Epithelial cell of proximal tubule (primary cell): ENCODE measurements at regions not wholly inside any gene's neighbourhood (a gene's known extent, or its start where the extent isn't known, plus 50 kb on each side); places are given as distances from the start of the nearest gene placed in this dataset.

ENCODE experiments used
- DNase-seq: peaks from one replicate; pipeline ENCODE4 v3.0.0-alpha.2; 2011; ENCODE audit warnings: low read depth
- H3K4me3 ChIP-seq: 2 replicates; pipeline ENCODE4 v1.5.1; 2011; ENCODE audit warnings: low read depth, mild to moderate bottlenecking, low read length
- CTCF ChIP-seq: conservative IDR thresholded peaks from 2 replicates; pipeline ENCODE4 v1.5.1; 2012; ENCODE audit warnings: low read depth, mild to moderate bottlenecking, low read length

GRCh38 chr13:95444006-95444730, 108.4 kb upstream of the CLDN10 start:
- TF ChIP-seq CTCF, result no peak
- no peak for DNase-seq
- no peak overlapping the region for H3K4me3 ChIP-seq

- no peak for TF ChIP-seq CTCF
- H3K4me3 ChIP-seq, result no peak overlapping the region
- no peak for DNase-seq
Observed at GRCh38 chr13:95445131-95445530, 107.4 kb upstream of the CLDN10 start.

GRCh38 chr13:95447814-95448213, 104.7 kb upstream of the CLDN10 start:
- no peak for TF ChIP-seq CTCF
- no peak for DNase-seq
- no peak overlapping the region for H3K4me3 ChIP-seq

- no peak for TF ChIP-seq CTCF
- H3K4me3 ChIP-seq, result no peak overlapping the region
- no peak for DNase-seq
Observed at GRCh38 chr13:95451656-95452055, 100.9 kb upstream of the CLDN10 start.

GRCh38 chr13:95452375-95452774, 100.1 kb upstream of the CLDN10 start:
- H3K4me3 ChIP-seq, result no peak overlapping the region
- DNase-seq, result no peak
- no peak for TF ChIP-seq CTCF

GRCh38 chr13:95455782-95456181, 96.7 kb upstream of the CLDN10 start:
- no peak for DNase-seq
- no peak for TF ChIP-seq CTCF
- H3K4me3 ChIP-seq, result no peak overlapping the region

GRCh38 chr13:95456815-95457214, 95.7 kb upstream of the CLDN10 start:
- DNase-seq, result no peak
- no peak overlapping the region for H3K4me3 ChIP-seq
- no peak for TF ChIP-seq CTCF
